ENCODE measurements at regions not wholly inside any gene's neighbourhood (a gene's known extent, or its start where the extent isn't known, plus 50 kb on each side); places are given as distances from the start of the nearest gene placed in this dataset.

- no peak for TF ChIP-seq CTCF (IDR thresholded peaks at IDR 0.05; ENCODE audit: extremely low read depth in 1 of 2, insufficient read depth in 1 of 2, low read depth in 1 of 2, low read length in 2 of 2)
- TF ChIP-seq EZH2 (IDR thresholded peaks at IDR 0.05; ENCODE audit: borderline replicate concordance, low read depth, low read length, severe bottlenecking): no peak
- no peak for TF ChIP-seq POLR2A (IDR thresholded peaks at IDR 0.05; ENCODE audit: low read depth, low read length)
- no peak for TF ChIP-seq POLR2AphosphoS5 (IDR thresholded peaks at IDR 0.05; ENCODE audit: insufficient read depth, low read depth, low read length)
- TF ChIP-seq JUN (IDR thresholded peaks at IDR 0.05; ENCODE audit: borderline replicate concordance, insufficient read depth, insufficient read length, low read depth): no peak
- TF ChIP-seq MYC (IDR thresholded peaks at IDR 0.05; ENCODE audit: low read depth, low read length): no peak
- TF ChIP-seq MAX (IDR thresholded peaks at IDR 0.05; ENCODE audit: insufficient read depth, insufficient read length): no peak
- TF ChIP-seq GATA2 (IDR thresholded peaks at IDR 0.05; ENCODE audit: insufficient read depth, insufficient read length, low read depth, low read length): no peak
- no peak for TF ChIP-seq FOS (IDR thresholded peaks at IDR 0.05; ENCODE audit: borderline replicate concordance, insufficient read depth, low read length)
Measured at GRCh38 chr4:138646383-138646782, 369.2 kb upstream of the NOCT start.
